HG03342 (cell line): ENCODE measurements at regions not wholly inside any gene's neighbourhood (a gene's known extent, or its start where the extent isn't known, plus 50 kb on each side); places are given as distances from the start of the nearest gene placed in this dataset.
A peak's percentile ranks its signal among the peaks of the same experiment; 100 is the strongest.

Source experiments
- ATAC-seq: cut with Tn5 transposase; IDR thresholded peaks from one replicate; pipeline ENCODE4 v1.9.1; 2021; ENCODE audit warnings: mild to moderate bottlenecking, moderate library complexity; ENCODE audit not compliant: unreplicated experiment

GRCh38 chr4:163948920-163949455 lies 454.5 kb downstream of the TMA16 start:
- ATAC-seq = no peak

- ATAC-seq = no peak
Observed at GRCh38 chr4:163949976-163950601, 455.6 kb downstream of the TMA16 start.

GRCh38 chr4:163955288-163955687 lies 460.8 kb downstream of the TMA16 start:
- ATAC-seq = no peak

- no peak for ATAC-seq
Observed at GRCh38 chr4:163958751-163959150, 464.3 kb downstream of the TMA16 start.

- ATAC-seq = no peak
Observed at GRCh38 chr4:163959932-163960331, 465.4 kb downstream of the TMA16 start.

- ATAC-seq = no peak
Observed at GRCh38 chr4:163966612-163967011, 472.1 kb downstream of the TMA16 start.

- ATAC-seq = peak; percentile 49
Observed at GRCh38 chr4:163967263-163967662, 472.8 kb downstream of the TMA16 start.

- peak; percentile 9 for ATAC-seq
Observed at GRCh38 chr4:163967710-163968109, 473.2 kb downstream of the TMA16 start.

- ATAC-seq = no peak
Observed at GRCh38 chr4:163969291-163969690, 474.8 kb downstream of the TMA16 start.

GRCh38 chr4:163976588-163976987 lies 482.1 kb downstream of the TMA16 start:
- ATAC-seq = no peak

GRCh38 chr4:163988391-163988790 lies 493.9 kb downstream of the TMA16 start:
- ATAC-seq = no peak

- ATAC-seq = no peak
Observed at GRCh38 chr4:163988865-163989264, 494.4 kb downstream of the TMA16 start.

- no peak for ATAC-seq
Observed at GRCh38 chr4:163991298-163991865, 496.9 kb downstream of the TMA16 start.

GRCh38 chr4:164009435-164009834 lies 514.9 kb downstream of the TMA16 start:
- ATAC-seq = no peak

- peak; percentile 11 for ATAC-seq
Observed at GRCh38 chr4:164011791-164012190, 517.3 kb downstream of the TMA16 start.

- ATAC-seq = peak; percentile 65
Observed at GRCh38 chr4:164012396-164013027, 518.0 kb downstream of the TMA16 start.

- no peak for ATAC-seq
Observed at GRCh38 chr4:164021947-164022346, 527.5 kb downstream of the TMA16 start.

GRCh38 chr4:164023214-164023613 lies 528.7 kb downstream of the TMA16 start:
- ATAC-seq = no peak

- ATAC-seq = peak; percentile 55
Observed at GRCh38 chr4:164027805-164028204, 533.3 kb downstream of the TMA16 start.

- no peak for ATAC-seq
Observed at GRCh38 chr4:164039482-164039881, 545.0 kb downstream of the TMA16 start.

GRCh38 chr4:164056426-164057142 lies 562.1 kb downstream of the TMA16 start:
- ATAC-seq = no peak
